ENCODE measurements at regions not wholly inside any gene's neighbourhood (a gene's known extent, or its start where the extent isn't known, plus 50 kb on each side); places are given as distances from the start of the nearest gene placed in this dataset.

DNA sequence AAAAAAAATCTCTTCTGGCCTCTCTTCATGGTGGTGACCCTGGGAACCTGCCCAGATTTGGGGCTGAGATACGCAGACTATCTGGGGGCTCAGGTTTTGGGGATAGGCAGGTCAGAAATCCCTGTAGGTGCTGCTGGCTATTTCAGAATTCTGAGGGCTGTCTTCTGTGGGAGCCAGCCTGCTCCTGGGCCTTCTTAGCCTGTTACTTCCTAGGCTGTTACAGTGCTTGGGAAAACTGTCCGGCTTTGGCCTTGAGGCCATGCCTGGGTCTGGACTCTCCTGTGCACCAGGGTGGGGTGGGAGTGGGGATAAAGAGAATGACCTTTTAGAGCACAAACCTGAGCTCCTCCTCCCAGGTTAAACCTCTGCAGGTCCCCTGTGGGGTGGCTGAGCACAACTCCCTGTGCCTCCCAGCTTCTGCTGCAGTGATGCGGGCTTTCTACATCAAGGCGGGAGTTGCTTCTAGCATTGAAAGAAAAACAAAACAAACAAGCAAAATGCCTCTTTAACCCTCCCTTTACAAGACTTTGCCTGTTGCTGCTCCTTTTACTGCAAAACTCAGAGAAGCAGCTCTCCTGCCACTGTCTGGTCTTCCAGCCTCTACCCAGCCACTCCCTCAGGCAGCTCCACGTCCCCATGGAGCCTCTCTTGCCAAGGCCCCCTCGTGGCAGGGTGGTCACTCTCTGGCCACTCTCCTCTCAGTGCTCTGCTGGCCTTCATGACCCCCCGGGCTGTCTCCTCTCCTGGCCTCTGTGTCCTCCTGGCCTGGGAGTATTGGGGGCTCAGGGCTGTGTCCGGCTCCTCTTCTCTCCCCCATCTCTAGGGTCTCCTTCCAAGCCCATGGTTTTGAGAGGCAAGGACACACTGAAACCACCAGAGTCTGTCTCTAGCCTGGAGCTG, 293.0 kb upstream of the HS6ST1 start:
- TF ChIP-seq, protein P1, sequence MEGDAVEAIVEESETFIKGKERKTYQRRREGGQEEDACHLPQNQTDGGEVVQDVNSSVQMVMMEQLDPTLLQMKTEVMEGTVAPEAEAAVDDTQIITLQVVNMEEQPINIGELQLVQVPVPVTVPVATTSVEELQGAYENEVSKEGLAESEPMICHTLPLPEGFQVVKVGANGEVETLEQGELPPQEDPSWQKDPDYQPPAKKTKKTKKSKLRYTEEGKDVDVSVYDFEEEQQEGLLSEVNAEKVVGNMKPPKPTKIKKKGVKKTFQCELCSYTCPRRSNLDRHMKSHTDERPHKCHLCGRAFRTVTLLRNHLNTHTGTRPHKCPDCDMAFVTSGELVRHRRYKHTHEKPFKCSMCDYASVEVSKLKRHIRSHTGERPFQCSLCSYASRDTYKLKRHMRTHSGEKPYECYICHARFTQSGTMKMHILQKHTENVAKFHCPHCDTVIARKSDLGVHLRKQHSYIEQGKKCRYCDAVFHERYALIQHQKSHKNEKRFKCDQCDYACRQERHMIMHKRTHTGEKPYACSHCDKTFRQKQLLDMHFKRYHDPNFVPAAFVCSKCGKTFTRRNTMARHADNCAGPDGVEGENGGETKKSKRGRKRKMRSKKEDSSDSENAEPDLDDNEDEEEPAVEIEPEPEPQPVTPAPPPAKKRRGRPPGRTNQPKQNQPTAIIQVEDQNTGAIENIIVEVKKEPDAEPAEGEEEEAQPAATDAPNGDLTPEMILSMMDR (IDR thresholded peaks at IDR 0.05), result no peak
- TF ChIP-seq POLR2A (IDR thresholded peaks at IDR 0.05), result no peak

Measured in lower leg skin (tissue), 3 donors.